AG04450 (cell line): ENCODE measurements at regions not wholly inside any gene's neighbourhood (a gene's known extent, or its start where the extent isn't known, plus 50 kb on each side); places are given as distances from the start of the nearest gene placed in this dataset.

Experiments
- CTCF ChIA-PET: fragments of 300-600, 350-600 bp; formaldehyde crosslinking; extraction: SDS; loops from one replicate; lab custom pipeline; 2022; ENCODE audit warnings: antibody characterized with exemption, inconsistent platforms; lab: Charles Lee
- POLR2A ChIA-PET: fragments of 350-600 bp; formaldehyde crosslinking; extraction: SDS; loops from one replicate; lab custom pipeline; 2021; ENCODE audit warnings: antibody characterized with exemption, inconsistent platforms; lab: Yijun Ruan, JAX
- DNase-seq: peaks from one replicate; pipeline ENCODE4 v3.0.0-alpha.2; 2011; ENCODE audit warnings: low read depth, low spot score
- H3K27ac ChIP-seq: one replicate; pipeline ENCODE4 v1.5.1; 2012; ENCODE audit warnings: low read depth, low read length, control low read depth
- H3K27me3 ChIP-seq: one replicate; pipeline ENCODE4 v1.6.0; 2012; ENCODE audit warnings: low read length; ENCODE audit not compliant: control insufficient read depth, insufficient read depth
- H3K4me3 ChIP-seq: 2 replicates; pipeline ENCODE4 v1.5.1; 2011; ENCODE audit warnings: mild to moderate bottlenecking, low read depth, low read length, control low read depth
- H3K9me3 ChIP-seq: 2 replicates; pipeline ENCODE4 v1.5.1; 2012; ENCODE audit warnings: low read length; ENCODE audit not compliant: control insufficient read depth, insufficient read depth
- TF ChIP-seq, protein P1 (sequence below): IDR thresholded peaks from 2 replicates; pipeline ENCODE4 v1.5.1; 2011; ENCODE audit warnings: low read depth, low read length, control low read depth, inconsistent platforms

DNA sequence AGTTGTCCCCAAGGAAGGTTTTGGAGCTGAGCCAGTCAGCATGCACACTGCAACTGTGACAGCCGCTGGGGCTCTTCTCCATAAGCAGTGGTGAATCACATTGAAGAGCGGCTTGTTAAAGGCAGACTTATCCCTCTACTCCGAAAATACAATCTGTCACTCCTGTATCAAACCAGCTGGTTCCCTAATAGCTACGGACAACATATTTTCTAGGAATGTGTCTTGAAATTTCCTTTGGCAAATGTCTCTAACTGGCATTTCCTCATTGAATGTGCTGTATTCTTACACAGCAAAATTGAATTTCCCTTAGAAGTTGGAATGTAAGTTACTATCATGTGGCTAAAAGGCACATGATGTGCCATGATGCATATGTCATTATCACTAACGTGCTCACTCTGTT lies 104.0 kb upstream of the GPR12 start:
- H3K27ac ChIP-seq, result no peak overlapping the region
- CTCF ChIA-PET, result no interaction called here
- POLR2A ChIA-PET, result no interaction called here
- TF ChIP-seq, protein P1, sequence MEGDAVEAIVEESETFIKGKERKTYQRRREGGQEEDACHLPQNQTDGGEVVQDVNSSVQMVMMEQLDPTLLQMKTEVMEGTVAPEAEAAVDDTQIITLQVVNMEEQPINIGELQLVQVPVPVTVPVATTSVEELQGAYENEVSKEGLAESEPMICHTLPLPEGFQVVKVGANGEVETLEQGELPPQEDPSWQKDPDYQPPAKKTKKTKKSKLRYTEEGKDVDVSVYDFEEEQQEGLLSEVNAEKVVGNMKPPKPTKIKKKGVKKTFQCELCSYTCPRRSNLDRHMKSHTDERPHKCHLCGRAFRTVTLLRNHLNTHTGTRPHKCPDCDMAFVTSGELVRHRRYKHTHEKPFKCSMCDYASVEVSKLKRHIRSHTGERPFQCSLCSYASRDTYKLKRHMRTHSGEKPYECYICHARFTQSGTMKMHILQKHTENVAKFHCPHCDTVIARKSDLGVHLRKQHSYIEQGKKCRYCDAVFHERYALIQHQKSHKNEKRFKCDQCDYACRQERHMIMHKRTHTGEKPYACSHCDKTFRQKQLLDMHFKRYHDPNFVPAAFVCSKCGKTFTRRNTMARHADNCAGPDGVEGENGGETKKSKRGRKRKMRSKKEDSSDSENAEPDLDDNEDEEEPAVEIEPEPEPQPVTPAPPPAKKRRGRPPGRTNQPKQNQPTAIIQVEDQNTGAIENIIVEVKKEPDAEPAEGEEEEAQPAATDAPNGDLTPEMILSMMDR, result no peak
- DNase-seq, result no peak
- no peaks in the 10 kb centered on the region for H3K9me3 ChIP-seq
- no peaks in the 10 kb centered on the region for H3K27me3 ChIP-seq
- no peak overlapping the region for H3K4me3 ChIP-seq

DNA sequence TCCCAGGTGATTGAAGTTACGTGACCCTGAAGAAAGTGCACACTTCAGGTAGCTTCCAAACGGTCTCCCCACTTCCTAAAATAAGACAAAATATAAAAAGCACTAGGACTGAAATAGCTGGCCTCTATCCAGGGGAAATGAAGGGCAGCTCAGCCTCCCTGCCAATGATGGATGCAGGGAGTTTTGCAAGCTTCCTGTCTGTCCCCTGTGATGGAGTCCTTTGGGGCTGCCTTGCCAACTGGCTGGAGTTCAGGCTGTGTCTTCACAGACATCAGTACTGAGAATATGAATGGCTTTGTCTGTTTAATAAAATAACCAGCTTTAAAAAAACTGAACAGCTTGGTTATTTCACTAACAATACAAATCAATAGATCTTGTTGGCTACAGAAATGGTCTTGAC lies 101.4 kb upstream of the GPR12 start:
- H3K27ac ChIP-seq, result no peak overlapping the region
- H3K4me3 ChIP-seq, result no peak overlapping the region
- ChIA-PET POLR2A (no interaction called here), CTCF (no interaction called here)
- TF ChIP-seq, protein P1, result no peak
- H3K27me3 ChIP-seq, result no peaks in the 10 kb centered on the region
- no peaks in the 10 kb centered on the region for H3K9me3 ChIP-seq
- no peak for DNase-seq

DNA sequence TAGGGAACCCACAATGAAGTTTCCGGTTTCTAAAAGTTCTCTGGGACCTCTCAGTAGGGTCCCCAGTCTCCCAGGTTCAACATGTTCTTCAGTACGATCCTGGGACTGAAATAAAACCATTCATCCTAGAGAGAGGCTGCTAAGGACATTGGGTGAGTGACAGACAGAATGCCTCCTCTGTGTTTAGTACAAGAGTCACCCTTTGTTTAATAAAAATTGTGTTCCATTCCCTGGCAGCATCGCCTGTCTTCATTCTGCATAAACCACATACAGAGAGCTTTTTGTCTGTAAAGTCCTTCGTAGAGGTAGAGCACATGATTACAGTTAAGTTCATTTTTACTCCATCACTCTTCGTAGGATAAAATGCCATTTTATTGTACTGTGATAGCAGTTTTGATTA lies 95.3 kb upstream of the GPR12 start:
- H3K4me3 ChIP-seq, result no peak overlapping the region
- H3K27me3 ChIP-seq, result no peaks in the 10 kb centered on the region
- no peak overlapping the region for H3K27ac ChIP-seq
- ChIA-PET POLR2A (no interaction called here), CTCF (interaction anchor here (1.4 kb wide), 1 partner anchor 75 kb away, joined by 4 read pairs; no protein-coding TSS in a partner anchor)
- TF ChIP-seq, protein P1, result no peak
- H3K9me3 ChIP-seq, result no peaks in the 10 kb centered on the region
- no peak for DNase-seq

DNA sequence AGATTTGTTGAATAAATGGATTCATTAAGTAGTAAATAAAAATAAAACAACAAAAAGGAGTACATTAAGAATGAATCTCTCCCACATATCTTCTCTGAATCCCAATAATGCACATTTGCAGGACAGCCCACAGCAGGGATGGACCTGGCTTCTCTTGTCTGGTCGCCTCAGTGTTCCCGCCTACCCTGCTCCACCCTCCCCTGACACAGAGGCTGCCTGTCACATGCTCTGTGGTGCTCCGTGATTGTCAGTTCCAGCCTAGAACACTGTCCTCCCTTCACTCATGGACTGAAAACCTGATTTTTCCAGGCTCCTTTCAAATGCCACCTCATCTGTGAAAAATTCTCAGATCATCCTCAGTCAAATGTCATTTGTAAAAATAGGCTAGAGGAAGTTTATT lies 94.5 kb upstream of the GPR12 start:
- Histone ChIP-seq H3K27ac (no peak overlapping the region), H3K9me3 (no peaks in the 10 kb centered on the region), H3K27me3 (no peaks in the 10 kb centered on the region), H3K4me3 (no peak overlapping the region)
- no peak for DNase-seq
- POLR2A ChIA-PET, result no interaction called here
- CTCF ChIA-PET, result no interaction called here
- TF ChIP-seq, protein P1, result no peak

DNA sequence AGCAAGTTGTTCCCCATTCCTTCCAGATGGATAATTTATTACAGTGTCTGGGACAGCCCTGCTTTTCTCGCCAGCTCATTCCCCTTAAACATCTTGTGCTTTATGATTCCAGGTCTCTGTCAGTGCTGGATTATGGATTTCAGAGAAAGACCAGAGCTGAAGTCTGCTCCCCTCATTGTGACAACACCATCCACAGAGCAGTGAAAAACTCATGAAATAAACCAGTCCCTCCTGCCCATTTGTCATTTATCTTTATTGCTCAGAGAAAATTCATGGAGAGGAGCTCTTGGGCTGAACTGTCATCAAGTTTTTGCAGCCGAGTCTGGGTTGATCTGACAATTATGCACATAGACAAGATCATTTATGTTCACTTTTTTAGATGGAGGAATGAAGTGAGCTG lies 92.7 kb upstream of the GPR12 start:
- TF ChIP-seq, protein P1, result no peak
- DNase-seq, result no peak
- CTCF ChIA-PET, result no interaction called here

More for the DNA sequence above, 92.7 kb upstream of the GPR12 start:
- POLR2A ChIA-PET, result no interaction called here
- H3K4me3 ChIP-seq, result no peak overlapping the region
- H3K27ac ChIP-seq, result no peak overlapping the region
- no peaks in the 10 kb centered on the region for H3K9me3 ChIP-seq
- no peaks in the 10 kb centered on the region for H3K27me3 ChIP-seq
